ENCODE measurements at regions not wholly inside any gene's neighbourhood (a gene's known extent, or its start where the extent isn't known, plus 50 kb on each side); places are given as distances from the start of the nearest gene placed in this dataset.

DNA sequence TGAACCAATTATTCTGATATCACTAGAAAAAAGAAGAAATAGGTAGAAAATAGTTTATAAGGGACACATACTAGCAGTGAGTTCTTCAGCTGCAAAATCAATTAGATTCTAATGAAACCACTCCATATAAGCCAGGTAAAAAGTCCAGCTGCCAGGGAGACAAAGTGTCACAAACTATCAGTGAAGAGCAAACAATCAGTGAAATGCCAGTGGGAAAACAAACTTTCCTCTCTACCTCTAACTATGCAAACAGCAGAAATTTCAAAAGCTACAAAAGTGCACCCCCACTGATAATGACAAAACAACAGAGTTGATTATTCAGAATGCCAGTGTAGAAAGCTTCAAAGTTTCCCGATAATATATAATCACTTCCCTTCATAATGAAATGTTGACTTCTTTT is 637.2 kb upstream of the ITGA1 start:
- TF ChIP-seq POLR2A (IDR thresholded peaks at IDR 0.05): no peak
- TF ChIP-seq CTCF (IDR thresholded peaks at IDR 0.05): no peak
- TF ChIP-seq POLR2AphosphoS5 (IDR thresholded peaks at IDR 0.05; ENCODE audit: insufficient read depth in 1 of 2, low read depth in 1 of 2): no peak

Data from vagina (tissue), 2 donors.